ENCODE measurements at regions not wholly inside any gene's neighbourhood (a gene's known extent, or its start where the extent isn't known, plus 50 kb on each side); places are given as distances from the start of the nearest gene placed in this dataset.

GRCh38 chr6:103879800-103880199 is 979.9 kb downstream of the HACE1 start:
- no peaks in the 10 kb centered on the region for H3K23me2 ChIP-seq (ENCODE audit: low read depth, low read length)
- H2AK5ac ChIP-seq (ENCODE audit: low read depth, low read length) = no peak overlapping the region
- ChIA-PET POLR2A (ENCODE audit: partially characterized antibody) (no interaction called here), CTCF (ENCODE audit: partially characterized antibody) (no interaction called here)
- no peak overlapping the region for H3K9ac ChIP-seq (replicated peaks in 1 of 4; ENCODE audit: extremely low read depth in 1 of 4, low read depth in 3 of 4, low read length in 3 of 4)
- WGBS, 2 experiments (ENCODE audit: extremely low coverage in 1 of 2, insufficient coverage in 1 of 2, insufficient read length in 1 of 2, insufficient replicate concordance in 2 of 2, low coverage in 1 of 2, low lambda C conversion rate in 2 of 2, missing lambda C conversion rate in 1 of 2) = 98% methylated on average over 3 of the region's 3 CpGs; no CpG with 5 or more reads in 1 of the 2 experiments
- H2BK20ac ChIP-seq (ENCODE audit: low read length) = no peak overlapping the region
- TF ChIP-seq GABPA (IDR thresholded peaks at IDR 0.05; ENCODE audit: borderline replicate concordance, insufficient read depth, low read length) = no peak
- TF ChIP-seq SP2 (IDR thresholded peaks at IDR 0.05; ENCODE audit: low read length) = no peak
- TF ChIP-seq GTF2F1 (IDR thresholded peaks at IDR 0.05; ENCODE audit: borderline replicate concordance, low read depth, low read length) = no peak
- no peak for TF ChIP-seq CBX5 (IDR thresholded peaks at IDR 0.05; ENCODE audit: low read depth, low read length)
- TF ChIP-seq TAF7 (optimal IDR thresholded peaks at IDR 0.05; ENCODE audit: borderline replicate concordance, low read depth, low read length) = no peak
- TF ChIP-seq RAD21 (IDR thresholded peaks at IDR 0.05 in 1 of 2, conservative IDR thresholded peaks at IDR 0.05 in 1 of 2; ENCODE audit: low read depth in 2 of 2, low read length in 2 of 2) = no peak
- TF ChIP-seq MAX (IDR thresholded peaks at IDR 0.05) = no peak
- TF ChIP-seq PHF8 (conservative IDR thresholded peaks at IDR 0.05; ENCODE audit: low read depth, low read length) = no peak
- TF ChIP-seq ASH2L (IDR thresholded peaks at IDR 0.05; ENCODE audit: low read length) = no peak
- no peak for TF ChIP-seq TEAD4 (IDR thresholded peaks at IDR 0.05; ENCODE audit: low read depth, low read length)
- no peak for TF ChIP-seq ATF3 (IDR thresholded peaks at IDR 0.05; ENCODE audit: insufficient read depth, low read depth, low read length)
- TF ChIP-seq RBBP5 (IDR thresholded peaks at IDR 0.05; ENCODE audit: borderline replicate concordance, low read depth, low read length) = no peak
- no peak overlapping the region for H3K27ac ChIP-seq (ENCODE audit: low read depth, low read length)
- H3K4me3 ChIP-seq (ENCODE audit: extremely low read depth in 1 of 4, insufficient read depth in 2 of 4, low read depth in 3 of 4, low read length in 4 of 4) = no peak overlapping the region
- no peak overlapping the region for H3K18ac ChIP-seq (ENCODE audit: extremely low read depth, low read length)
- H4K5ac ChIP-seq (ENCODE audit: insufficient read length, low read depth, low read length) = no peak overlapping the region
- no peak overlapping the region for H2BK120ac ChIP-seq (replicated peaks; ENCODE audit: low read depth, low read length)
- no peaks in the 10 kb centered on the region for H4K20me1 ChIP-seq (replicated peaks in 1 of 2; ENCODE audit: control insufficient read depth in 1 of 2, insufficient read depth in 2 of 2, low read length in 2 of 2)
- no peak overlapping the region for H3K56ac ChIP-seq (replicated peaks; ENCODE audit: insufficient read length, low read depth, low read length)
- H3K36me3 ChIP-seq (ENCODE audit: control insufficient read depth in 2 of 4, insufficient read depth in 4 of 4, low read length in 3 of 4) = no peaks in the 10 kb centered on the region
- no peaks in the 10 kb centered on the region for H3K9me3 ChIP-seq (ENCODE audit: insufficient read depth in 2 of 2, low read depth in 1 of 2, low read length in 1 of 2)
- H3K23ac ChIP-seq (ENCODE audit: insufficient read length) = no peak overlapping the region
- H2AFZ ChIP-seq (ENCODE audit: low read length) = no peak overlapping the region
- H3K79me2 ChIP-seq (ENCODE audit: control insufficient read depth in 1 of 2, insufficient read depth in 2 of 2, low read length in 2 of 2) = no peaks in the 10 kb centered on the region
- H2BK12ac ChIP-seq (ENCODE audit: low read depth, low read length) = no peak overlapping the region
- H3K4me2 ChIP-seq (ENCODE audit: insufficient read depth in 1 of 2, low read depth in 2 of 2, low read length in 2 of 2) = no peak overlapping the region
- H4K91ac ChIP-seq (replicated peaks; ENCODE audit: insufficient read length, low read length) = no peak overlapping the region
- DNase-seq (ENCODE audit: low read depth in 1 of 2, low spot score in 2 of 2) (no peak), FAIRE-seq (no peak)
- no peak overlapping the region for H4K8ac ChIP-seq (ENCODE audit: extremely low read depth, insufficient read depth, low read length)
- no peak overlapping the region for H2BK15ac ChIP-seq (ENCODE audit: low read length)
- no peaks in the 10 kb centered on the region for H3K79me1 ChIP-seq (ENCODE audit: low read depth, low read length)
- no peaks in the 10 kb centered on the region; a peak in 1 of 7 replicates for H3K4me1 ChIP-seq (replicated peaks in 1 of 4; ENCODE audit: control insufficient read depth in 3 of 4, insufficient read depth in 4 of 4, low read length in 3 of 4)
- H2BK5ac ChIP-seq (ENCODE audit: low read depth, low read length) = no peak overlapping the region
- no peak overlapping the region for H3K14ac ChIP-seq (ENCODE audit: insufficient read length)
- no peak overlapping the region for H3K4ac ChIP-seq (replicated peaks; ENCODE audit: insufficient read length, low read depth, low read length)
- no peaks in the 10 kb centered on the region for H3K27me3 ChIP-seq (replicated peaks in 1 of 4; ENCODE audit: control insufficient read depth in 3 of 4, extremely low read depth in 1 of 4, insufficient read depth in 3 of 4, low read length in 3 of 4)

Data from H1 (cell line).